Activated CD4-positive, alpha-beta memory T cell treated with anti-CD3 and anti-CD28 coated beads, Interleukin-2, amount 10 ng/mL, durations not matched to agents 7 days and 5 days (primary cell): ENCODE measurements at regions not wholly inside any gene's neighbourhood (a gene's known extent, or its start where the extent isn't known, plus 50 kb on each side); places are given as distances from the start of the nearest gene placed in this dataset.
A peak's percentile ranks its signal among the peaks of the same experiment; 100 is the strongest.

Experiments
- CTCF ChIA-PET: fragments of 350-600 bp; sonication (Branson Sonifier 250); formaldehyde crosslinking; loops from one replicate; lab custom pipeline; 2021; ENCODE audit warnings: antibody characterized with exemption, inconsistent platforms; lab: Charles Lee
- POLR2A ChIA-PET: fragments of 350-600 bp; sonication (Branson Sonifier 250); formaldehyde crosslinking; loops from one replicate; lab custom pipeline; 2021; ENCODE audit warnings: antibody characterized with exemption; lab: Charles Lee
- DNase-seq: peaks from one replicate; pipeline ENCODE4 v3.0.0-alpha.2; 2020
- H3K27ac Mint-ChIP-seq: one replicate; pipeline ENCODE4 v1.8.0; 2021; ENCODE audit warnings: mild to moderate bottlenecking, mixed read lengths
- H3K27me3 Mint-ChIP-seq: one replicate; pipeline ENCODE4 v1.8.0; 2021; ENCODE audit warnings: mixed read lengths
- H3K36me3 Mint-ChIP-seq: one replicate; pipeline ENCODE4 v1.8.0; 2021; ENCODE audit warnings: low read depth, mixed read lengths
- H3K4me1 Mint-ChIP-seq: one replicate; pipeline ENCODE4 v1.8.0; 2021; ENCODE audit warnings: mixed read lengths
- H3K4me3 Mint-ChIP-seq: one replicate; pipeline ENCODE4 v1.8.0; 2021; ENCODE audit warnings: mild to moderate bottlenecking, mixed read lengths
- H3K9me3 Mint-ChIP-seq: one replicate; pipeline ENCODE4 v1.8.0; 2021; ENCODE audit warnings: mixed read lengths

- ChIA-PET POLR2A (no interaction called here), CTCF (no interaction called here)
- Mint-ChIP-seq H3K27ac (no peak overlapping the region), H3K27me3 (no peaks in the 10 kb centered on the region), H3K36me3 (no peaks in the 10 kb centered on the region), H3K4me3 (no peak overlapping the region), H3K4me1 (no peaks in the 10 kb centered on the region), H3K9me3 (no peaks in the 10 kb centered on the region)
- no peak for DNase-seq
Observed at GRCh38 chr12:13609894-13610679, 371.3 kb downstream of the GRIN2B start.

DNA sequence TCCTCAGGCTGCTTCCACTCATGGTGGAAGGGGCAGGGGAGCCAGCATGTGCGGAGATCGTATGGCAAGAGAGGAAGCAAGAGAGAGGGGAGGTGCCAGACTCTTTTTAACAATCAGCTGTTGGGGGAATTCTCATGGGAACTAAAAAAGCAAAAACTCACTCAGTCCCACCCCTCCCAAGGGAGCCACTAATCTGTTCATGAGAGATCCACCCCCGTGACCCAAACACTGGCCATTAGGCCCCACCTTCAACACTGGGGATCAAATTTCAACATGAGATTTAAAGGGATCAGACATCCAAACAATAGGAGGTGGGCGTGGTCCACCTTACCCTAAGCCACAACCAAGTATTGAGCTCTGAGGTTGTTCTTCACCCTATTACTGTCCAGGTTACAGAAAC, 375.1 kb downstream of the GRIN2B start:
- ChIA-PET POLR2A (no interaction called here), CTCF (no interaction called here)

DNA sequence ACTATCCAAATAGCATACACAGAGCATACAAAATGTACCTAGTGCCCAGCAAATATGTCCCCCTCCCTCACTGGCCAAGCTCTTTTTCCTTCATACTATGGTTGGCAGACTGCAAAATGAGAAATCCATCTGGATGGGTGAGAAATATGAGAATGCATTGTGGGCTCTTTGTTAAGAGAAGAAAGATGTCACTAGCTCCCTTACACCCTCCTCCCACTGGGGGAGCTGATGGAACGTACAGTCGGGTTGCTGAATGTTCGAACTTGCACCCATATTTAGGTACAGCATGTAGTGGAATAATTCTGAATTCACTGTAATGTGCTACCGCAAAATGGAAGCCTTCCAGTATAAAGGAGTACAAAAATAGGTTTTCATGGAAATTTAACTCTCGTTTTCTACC, 377.4 kb downstream of the GRIN2B start:
- Mint-ChIP-seq H3K27ac (no peak overlapping the region), H3K4me3 (no peak overlapping the region), H3K36me3 (no peaks in the 10 kb centered on the region), H3K9me3 (no peaks in the 10 kb centered on the region), H3K27me3 (no peaks in the 10 kb centered on the region), H3K4me1 (no peaks in the 10 kb centered on the region)
- POLR2A ChIA-PET, result no interaction called here
- no peak for DNase-seq
- CTCF ChIA-PET, result interaction anchor here (0.6 to 1.3 kb wide), 2 partner anchors 242 kb away, joined by 3 to 4 read pairs; no protein-coding TSS in a partner anchor

More for the DNA sequence above, 375.1 kb downstream of the GRIN2B start:
- H3K27ac Mint-ChIP-seq, result no peak overlapping the region
- H3K4me3 Mint-ChIP-seq, result no peak overlapping the region
- no peaks in the 10 kb centered on the region for H3K36me3 Mint-ChIP-seq
- no peaks in the 10 kb centered on the region for H3K4me1 Mint-ChIP-seq
- DNase-seq, result no peak
- H3K27me3 Mint-ChIP-seq, result no peaks in the 10 kb centered on the region
- no peaks in the 10 kb centered on the region for H3K9me3 Mint-ChIP-seq

DNA sequence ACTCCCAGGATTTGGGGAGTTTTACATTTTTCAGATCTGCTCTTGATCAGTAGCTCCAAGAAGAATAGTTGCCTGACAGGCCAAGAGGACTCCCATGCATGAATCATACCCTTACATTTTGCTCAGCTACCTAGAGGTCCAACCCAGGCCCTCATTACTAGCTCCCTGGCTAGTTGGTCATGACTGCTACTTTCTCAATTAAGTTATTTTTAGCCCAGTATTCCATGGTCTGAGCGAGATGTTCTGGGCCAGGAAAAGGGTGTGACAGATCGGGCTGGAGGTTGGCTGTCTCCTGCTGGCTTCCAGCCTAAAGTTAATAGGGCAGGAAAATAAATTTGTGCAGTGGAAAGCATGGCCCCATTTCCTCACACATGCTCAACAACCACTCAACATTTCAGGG, 379.2 kb downstream of the GRIN2B start:
- no peak overlapping the region for H3K27ac Mint-ChIP-seq
- H3K9me3 Mint-ChIP-seq, result no peaks in the 10 kb centered on the region
- H3K4me1 Mint-ChIP-seq, result no peaks in the 10 kb centered on the region
- no peaks in the 10 kb centered on the region for H3K36me3 Mint-ChIP-seq
- CTCF ChIA-PET, result no interaction called here
- no peak overlapping the region for H3K4me3 Mint-ChIP-seq
- no peak for DNase-seq
- H3K27me3 Mint-ChIP-seq, result no peaks in the 10 kb centered on the region
- POLR2A ChIA-PET, result no interaction called here

GRCh38 chr12:13599176-13599575, 382.2 kb downstream of the GRIN2B start:
- CTCF ChIA-PET, result no interaction called here

DNA sequence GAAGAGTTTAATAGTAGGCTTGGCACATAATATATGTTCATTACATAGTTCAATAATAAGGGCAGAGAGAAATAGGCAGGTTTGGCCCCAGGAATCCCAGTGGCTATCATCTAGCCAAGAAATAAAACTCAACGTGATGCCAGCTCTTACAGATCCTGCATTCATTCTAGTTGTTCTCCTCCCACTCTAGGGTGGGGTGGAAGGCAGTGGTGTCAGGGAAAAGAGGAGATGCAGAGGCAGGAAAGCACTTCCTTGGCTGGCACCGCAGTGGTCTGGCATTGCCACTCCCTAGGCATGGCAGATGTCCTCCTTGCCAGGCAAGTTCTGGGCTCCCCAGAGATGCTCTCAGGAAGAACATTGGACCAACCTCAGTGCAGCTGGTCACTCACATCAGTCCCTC, 383.6 kb downstream of the GRIN2B start:
- H3K4me1 Mint-ChIP-seq, result no peaks in the 10 kb centered on the region
- H3K27ac Mint-ChIP-seq, result no peak overlapping the region
- ChIA-PET POLR2A (no interaction called here), CTCF (no interaction called here)
- no peak overlapping the region for H3K4me3 Mint-ChIP-seq
- no peaks in the 10 kb centered on the region for H3K9me3 Mint-ChIP-seq
- no peaks in the 10 kb centered on the region for H3K27me3 Mint-ChIP-seq
- no peaks in the 10 kb centered on the region for H3K36me3 Mint-ChIP-seq
- no peak for DNase-seq

More at GRCh38 chr12:13599176-13599575, 382.2 kb downstream of the GRIN2B start:
- no peak for DNase-seq
- Mint-ChIP-seq H3K27ac (no peak overlapping the region), H3K27me3 (no peaks in the 10 kb centered on the region), H3K4me1 (no peaks in the 10 kb centered on the region), H3K36me3 (no peaks in the 10 kb centered on the region), H3K4me3 (no peak overlapping the region), H3K9me3 (no peaks in the 10 kb centered on the region)
- POLR2A ChIA-PET, result no interaction called here

DNA sequence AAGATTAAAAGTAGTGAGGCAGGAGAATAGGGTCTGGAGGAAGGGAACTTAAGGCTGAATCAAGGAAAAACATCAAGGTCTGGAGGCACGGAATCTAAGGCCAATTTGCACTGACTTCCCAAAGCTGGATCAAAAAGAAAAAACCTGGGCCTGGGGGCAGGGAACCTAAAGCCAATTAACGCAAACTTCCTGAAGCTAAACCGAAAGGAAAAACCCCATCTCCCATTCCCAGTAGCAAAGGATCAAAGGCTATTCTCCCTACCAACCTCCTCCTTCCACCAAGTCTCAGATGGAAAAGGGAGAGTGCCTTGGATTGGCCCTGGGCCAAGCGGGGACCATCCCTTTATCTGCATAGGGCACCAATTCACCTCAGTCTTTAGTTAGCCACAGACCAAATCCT, 384.2 kb downstream of the GRIN2B start:
- peaks cover 5% of the 10 kb centered on the region for H3K4me1 Mint-ChIP-seq
- H3K9me3 Mint-ChIP-seq, result no peaks in the 10 kb centered on the region
- no peak for DNase-seq
- ChIA-PET CTCF (no interaction called here), POLR2A (no interaction called here)
- H3K27ac Mint-ChIP-seq, result no peak overlapping the region
- no peaks in the 10 kb centered on the region for H3K27me3 Mint-ChIP-seq
- H3K4me3 Mint-ChIP-seq, result no peak overlapping the region
- no peaks in the 10 kb centered on the region for H3K36me3 Mint-ChIP-seq

GRCh38 chr12:13596714-13597113, 384.7 kb downstream of the GRIN2B start:
- H3K4me3 Mint-ChIP-seq, result no peak overlapping the region
- POLR2A ChIA-PET, result no interaction called here
- H3K27ac Mint-ChIP-seq, result no peak overlapping the region

DNA sequence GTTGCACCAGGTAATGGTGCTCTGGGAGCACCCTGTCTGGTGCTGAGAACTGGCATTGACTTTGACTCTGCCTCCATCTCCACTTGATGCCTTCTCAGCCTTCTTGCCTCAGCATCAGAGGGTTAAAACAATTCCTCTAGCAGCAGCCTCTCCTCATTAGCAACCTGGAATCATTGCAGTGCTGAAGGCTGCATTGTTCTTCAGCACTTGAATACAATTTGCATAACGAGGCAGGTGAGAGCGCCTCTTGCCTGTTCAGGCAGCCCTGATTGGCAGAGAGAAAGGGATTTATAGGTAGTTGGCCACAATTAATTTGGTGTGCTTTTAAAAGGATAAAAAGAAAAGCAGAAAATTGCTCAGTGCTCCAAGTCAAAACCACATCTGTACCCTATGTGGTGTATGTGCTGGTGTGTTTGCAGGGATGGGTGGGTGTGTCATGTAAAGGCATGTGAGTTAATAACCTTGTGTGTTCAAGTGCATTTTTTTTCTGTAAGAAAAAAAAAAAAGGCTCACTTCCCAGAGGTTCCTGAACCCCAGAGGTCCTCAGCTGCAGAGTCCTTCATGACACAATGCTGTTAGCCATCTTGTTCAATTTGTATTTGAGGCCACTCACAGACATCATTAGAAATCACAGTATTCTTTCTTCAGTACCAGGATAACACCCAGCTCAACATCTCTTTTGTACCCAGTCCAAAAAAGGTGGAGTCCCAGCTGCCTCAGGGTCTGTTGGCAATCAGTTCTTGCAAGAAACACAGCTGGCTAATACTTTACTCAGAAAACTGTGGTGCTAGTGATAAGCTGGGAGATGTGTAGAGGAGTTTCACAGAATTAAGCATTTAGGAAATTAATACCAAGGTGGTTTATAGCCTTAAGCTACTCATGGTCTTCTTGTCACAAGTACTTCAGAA, 385.6 kb downstream of the GRIN2B start:
- DNase-seq, result no peak
- H3K27ac Mint-ChIP-seq, result no peak overlapping the region
- H3K4me1 Mint-ChIP-seq, result peaks cover 12% of the 10 kb centered on the region
- H3K27me3 Mint-ChIP-seq, result no peaks in the 10 kb centered on the region
- H3K36me3 Mint-ChIP-seq, result no peaks in the 10 kb centered on the region
- POLR2A ChIA-PET, result no interaction called here
- H3K4me3 Mint-ChIP-seq, result no peak overlapping the region
- CTCF ChIA-PET, result no interaction called here
- H3K9me3 Mint-ChIP-seq, result no peaks in the 10 kb centered on the region

More at GRCh38 chr12:13596714-13597113, 384.7 kb downstream of the GRIN2B start:
- H3K27me3 Mint-ChIP-seq, result no peaks in the 10 kb centered on the region
- no peaks in the 10 kb centered on the region for H3K9me3 Mint-ChIP-seq
- CTCF ChIA-PET, result no interaction called here
- no peaks in the 10 kb centered on the region for H3K36me3 Mint-ChIP-seq
- H3K4me1 Mint-ChIP-seq, result peaks cover 10% of the 10 kb centered on the region
- no peak for DNase-seq

GRCh38 chr12:13594731-13595514, 386.5 kb downstream of the GRIN2B start:
- peaks cover 3% of the 10 kb centered on the region for H3K27me3 Mint-ChIP-seq
- CTCF ChIA-PET, result no interaction called here
- no peaks in the 10 kb centered on the region for H3K36me3 Mint-ChIP-seq
- H3K4me1 Mint-ChIP-seq, result peaks cover 12% of the 10 kb centered on the region
- POLR2A ChIA-PET, result no interaction called here
- no peak for DNase-seq
- H3K4me3 Mint-ChIP-seq, result no peak overlapping the region
- H3K27ac Mint-ChIP-seq, result no peak overlapping the region
- H3K9me3 Mint-ChIP-seq, result no peaks in the 10 kb centered on the region

DNA sequence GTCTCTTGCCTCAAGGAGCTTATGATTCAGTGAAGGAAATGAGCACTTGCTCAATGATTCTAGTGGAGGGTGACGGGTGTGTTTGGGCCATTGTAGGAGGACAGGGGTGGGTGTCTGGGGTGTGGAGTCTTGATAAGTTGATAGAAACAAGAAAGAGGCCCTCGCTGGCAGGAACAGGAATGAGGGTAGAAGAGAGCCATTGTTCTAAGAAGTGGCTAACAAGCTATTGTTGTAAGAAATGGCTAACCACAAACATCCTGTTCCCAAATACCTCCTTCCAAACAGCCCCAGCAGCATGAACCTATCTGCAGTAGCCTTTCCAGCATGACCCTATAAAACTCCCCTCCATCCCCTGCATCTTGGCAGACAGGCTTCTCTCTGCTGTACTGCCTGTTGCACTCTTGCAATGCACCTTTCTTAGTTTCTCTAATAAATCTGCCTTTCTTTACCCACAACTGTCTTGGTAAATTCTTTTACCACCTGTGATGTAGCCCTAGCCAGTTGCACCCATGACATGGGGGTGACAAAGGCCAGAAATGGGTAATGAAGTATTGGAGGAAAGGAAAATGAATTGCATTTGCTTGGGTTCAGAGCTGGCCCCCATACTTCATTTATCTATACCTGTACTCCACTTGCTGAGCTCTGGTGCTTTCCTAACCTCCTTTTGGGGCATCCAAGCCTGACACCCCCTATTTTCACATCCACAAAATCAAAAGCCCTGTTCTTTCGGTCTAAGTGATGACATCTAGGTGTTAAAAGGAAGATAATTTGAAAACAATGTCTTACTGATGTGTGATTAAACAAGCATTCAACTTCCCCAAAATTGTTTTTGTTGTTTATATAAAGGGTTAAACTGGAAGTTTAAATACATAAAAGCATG, 389.1 kb downstream of the GRIN2B start:
- no peaks in the 10 kb centered on the region for H3K9me3 Mint-ChIP-seq
- H3K27me3 Mint-ChIP-seq, result peaks cover 3% of the 10 kb centered on the region
- no peak overlapping the region for H3K4me3 Mint-ChIP-seq
- POLR2A ChIA-PET, result no interaction called here
- peak overlapping the region; percentile 56 for H3K27ac Mint-ChIP-seq
- CTCF ChIA-PET, result no interaction called here
- no peaks in the 10 kb centered on the region for H3K36me3 Mint-ChIP-seq
- peaks cover 15% of the 10 kb centered on the region for H3K4me1 Mint-ChIP-seq
- no peak for DNase-seq

- no peak overlapping the region for H3K27ac Mint-ChIP-seq
- H3K27me3 Mint-ChIP-seq, result peaks cover 5% of the 10 kb centered on the region
- no peak overlapping the region for H3K4me3 Mint-ChIP-seq
- peaks cover 15% of the 10 kb centered on the region for H3K4me1 Mint-ChIP-seq
- no peaks in the 10 kb centered on the region for H3K9me3 Mint-ChIP-seq
- ChIA-PET CTCF (no interaction called here), POLR2A (no interaction called here)
- H3K36me3 Mint-ChIP-seq, result no peaks in the 10 kb centered on the region
- DNase-seq, result no peak
Observed at GRCh38 chr12:13591488-13591887, 389.9 kb downstream of the GRIN2B start.
